Gastrocnemius medialis (tissue), 4 donors: ENCODE measurements at regions not wholly inside any gene's neighbourhood (a gene's known extent, or its start where the extent isn't known, plus 50 kb on each side); places are given as distances from the start of the nearest gene placed in this dataset.

ENCODE experiments used
- CTCF ChIP-seq, 5 experiments: fragments of 450-650 bp in 3 of 5; fragments of 200-600 bp in 2 of 5; sonication (generic) in 2 of 5; IDR thresholded peaks in 4 of 5; conservative IDR thresholded peaks in 1 of 5; 1 replicate in 4 of 5; 2 replicates in 1 of 5; pipeline ENCODE4 v1.5.1; 2016 to 2019; ENCODE audit warnings: antibody characterized with exemption in 5 of 5, mild to moderate bottlenecking in 3 of 5, moderate library complexity in 3 of 5
- POLR2A ChIP-seq, 2 donors: fragments of 450-650 bp; IDR thresholded peaks; one replicate each; pipeline ENCODE4 v1.6.1; 2017; ENCODE audit warnings: antibody characterized with exemption in 2 of 2, mild to moderate bottlenecking in 2 of 2, moderate library complexity in 2 of 2

GRCh38 chr11:119827113-119827512 lies 98.1 kb upstream of the NECTIN1 start:
- TF ChIP-seq CTCF (IDR thresholded peaks at IDR 0.05 in 4 of 5, conservative IDR thresholded peaks at IDR 0.05 in 1 of 5) (no peak), POLR2A (IDR thresholded peaks at IDR 0.05) (no peak)
